HG02642 (cell line): ENCODE measurements at regions not wholly inside any gene's neighbourhood (a gene's known extent, or its start where the extent isn't known, plus 50 kb on each side); places are given as distances from the start of the nearest gene placed in this dataset.
A peak's percentile ranks its signal among the peaks of the same experiment; 100 is the strongest.

Experiments
- ATAC-seq: cut with Tn5 transposase; IDR thresholded peaks from one replicate; pipeline ENCODE4 v1.9.1; 2021; ENCODE audit warnings: mild to moderate bottlenecking; ENCODE audit not compliant: unreplicated experiment, poor library complexity

- ATAC-seq = no peak
These were observed 139.9 kb downstream of the C11orf91 start for GRCh38 chr11:33560729-33561128.

- no peak for ATAC-seq
These were observed 141.1 kb downstream of the C11orf91 start for GRCh38 chr11:33559567-33559966.

- ATAC-seq = no peak
These were observed 142.5 kb downstream of the C11orf91 start for GRCh38 chr11:33558097-33558496.

DNA sequence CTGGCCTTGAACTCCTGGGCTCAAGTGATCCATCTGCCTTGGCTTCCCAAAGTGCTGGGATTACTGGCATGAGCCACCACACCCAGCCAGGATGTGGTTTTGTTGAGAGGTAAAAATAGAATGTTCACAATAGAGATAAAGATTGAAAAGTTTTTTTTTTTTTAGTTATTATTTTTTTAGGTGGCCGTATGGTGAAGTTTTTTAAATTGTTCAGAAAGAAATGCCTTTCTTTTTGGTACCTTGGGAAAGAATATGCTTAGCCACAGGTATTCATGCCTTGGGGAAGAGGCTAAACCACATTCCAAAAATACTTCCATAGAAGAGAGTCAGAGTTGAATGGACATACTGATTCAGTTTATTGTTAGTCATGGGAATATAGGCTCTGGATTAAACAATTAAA lies 143.4 kb downstream of the C11orf91 start:
- no peak for ATAC-seq

- ATAC-seq = no peak
These were observed 146.4 kb downstream of the C11orf91 start for GRCh38 chr11:33554219-33554618.

- ATAC-seq = no peak
These were observed 147.1 kb downstream of the C11orf91 start for GRCh38 chr11:33553486-33553885.

- ATAC-seq = no peak
These were observed 147.9 kb downstream of the C11orf91 start for GRCh38 chr11:33552756-33553155.

GRCh38 chr11:33551051-33551450 lies 149.6 kb downstream of the C11orf91 start:
- ATAC-seq = no peak

DNA sequence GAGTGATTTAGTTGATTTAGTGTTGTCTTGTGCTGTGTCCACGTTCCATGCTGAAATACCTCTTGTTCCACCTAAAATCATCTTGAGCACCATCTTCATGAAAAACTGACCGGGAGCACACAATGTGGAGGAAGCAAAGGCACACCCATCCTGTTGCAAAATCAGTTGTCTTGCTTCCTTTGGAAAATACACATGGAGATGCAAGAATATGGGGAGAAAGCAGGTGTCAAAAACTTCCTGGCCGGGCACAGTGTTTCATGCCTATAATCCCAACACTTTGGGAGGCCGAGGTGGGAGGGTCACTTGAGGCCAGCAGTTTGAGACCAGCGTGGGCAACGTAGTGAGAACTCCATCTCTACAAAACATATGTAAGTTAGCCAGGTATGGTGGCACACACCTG lies 151.1 kb downstream of the C11orf91 start:
- ATAC-seq = no peak

DNA sequence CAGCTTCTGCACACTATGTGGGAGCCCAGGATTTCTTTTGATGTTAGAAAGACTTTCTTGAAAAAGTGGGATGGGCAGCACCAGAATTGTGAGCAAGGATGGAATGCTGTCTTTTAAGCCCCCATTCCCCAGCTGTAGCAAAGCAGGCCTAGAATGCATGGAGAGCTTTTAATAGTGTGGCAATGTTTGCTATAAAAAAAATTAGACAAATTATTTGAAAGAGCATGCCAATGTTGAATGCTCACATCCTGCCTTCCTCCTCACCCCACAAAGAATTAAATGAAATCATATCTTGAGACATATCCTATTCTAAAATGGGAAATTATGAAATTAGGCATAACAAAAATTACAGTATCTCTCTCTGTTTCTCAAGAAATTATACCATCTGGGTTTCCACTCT lies 154.7 kb downstream of the C11orf91 start:
- ATAC-seq = no peak

DNA sequence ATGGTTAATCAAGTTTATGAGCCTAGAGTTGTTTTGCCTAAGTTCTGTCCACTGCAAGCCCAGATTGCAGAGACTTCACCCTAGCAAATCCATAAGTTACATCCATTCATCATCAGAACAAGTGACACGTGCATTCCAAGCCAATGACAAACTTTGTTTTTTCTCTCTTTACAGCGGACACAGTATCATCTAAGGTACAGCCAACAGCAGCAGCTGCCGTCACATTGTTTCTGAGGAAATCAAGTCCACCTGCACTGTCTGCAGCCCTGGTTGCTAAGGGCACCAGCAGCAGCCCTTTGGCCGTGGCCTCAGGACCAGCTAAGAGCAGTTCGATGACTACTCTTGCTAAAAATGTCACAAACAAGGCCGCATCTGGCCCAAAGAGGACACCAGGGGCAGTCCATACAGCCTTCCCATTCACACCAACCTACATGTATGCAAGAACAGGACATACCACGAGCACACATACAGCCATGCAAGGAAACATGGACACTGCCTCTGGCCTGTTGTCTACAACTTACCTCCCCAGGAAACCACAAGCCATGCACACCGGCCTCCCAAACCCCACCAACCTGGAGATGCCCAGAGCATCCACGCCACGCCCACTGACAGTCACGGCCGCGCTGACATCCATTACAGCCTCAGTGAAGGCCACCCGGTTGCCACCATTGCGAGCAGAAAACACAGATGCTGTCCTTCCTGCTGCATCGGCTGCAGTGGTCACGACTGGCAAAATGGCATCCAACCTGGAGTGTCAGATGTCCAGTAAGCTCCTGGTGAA lies 155.8 kb downstream of the C11orf91 start:
- ATAC-seq = no peak

GRCh38 chr11:33543823-33544222 lies 156.8 kb downstream of the C11orf91 start:
- ATAC-seq = no peak

DNA sequence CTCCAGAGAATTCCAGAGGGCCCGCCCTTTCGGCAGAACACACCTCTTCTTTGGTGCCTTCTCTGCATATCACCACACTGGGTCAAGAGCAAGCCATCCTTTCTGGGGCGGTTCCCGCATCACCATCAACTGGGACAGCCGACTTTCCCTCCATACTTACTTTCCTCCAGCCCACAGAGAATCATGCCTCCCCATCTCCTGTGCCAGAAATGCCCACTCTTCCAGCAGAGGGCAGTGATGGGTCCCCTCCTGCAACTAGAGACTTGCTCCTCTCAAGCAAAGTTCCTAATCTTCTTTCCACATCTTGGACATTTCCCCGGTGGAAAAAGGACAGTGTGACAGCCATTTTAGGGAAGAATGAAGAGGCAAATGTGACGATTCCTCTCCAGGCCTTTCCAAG lies 157.7 kb downstream of the C11orf91 start:
- ATAC-seq = peak; percentile 45

DNA sequence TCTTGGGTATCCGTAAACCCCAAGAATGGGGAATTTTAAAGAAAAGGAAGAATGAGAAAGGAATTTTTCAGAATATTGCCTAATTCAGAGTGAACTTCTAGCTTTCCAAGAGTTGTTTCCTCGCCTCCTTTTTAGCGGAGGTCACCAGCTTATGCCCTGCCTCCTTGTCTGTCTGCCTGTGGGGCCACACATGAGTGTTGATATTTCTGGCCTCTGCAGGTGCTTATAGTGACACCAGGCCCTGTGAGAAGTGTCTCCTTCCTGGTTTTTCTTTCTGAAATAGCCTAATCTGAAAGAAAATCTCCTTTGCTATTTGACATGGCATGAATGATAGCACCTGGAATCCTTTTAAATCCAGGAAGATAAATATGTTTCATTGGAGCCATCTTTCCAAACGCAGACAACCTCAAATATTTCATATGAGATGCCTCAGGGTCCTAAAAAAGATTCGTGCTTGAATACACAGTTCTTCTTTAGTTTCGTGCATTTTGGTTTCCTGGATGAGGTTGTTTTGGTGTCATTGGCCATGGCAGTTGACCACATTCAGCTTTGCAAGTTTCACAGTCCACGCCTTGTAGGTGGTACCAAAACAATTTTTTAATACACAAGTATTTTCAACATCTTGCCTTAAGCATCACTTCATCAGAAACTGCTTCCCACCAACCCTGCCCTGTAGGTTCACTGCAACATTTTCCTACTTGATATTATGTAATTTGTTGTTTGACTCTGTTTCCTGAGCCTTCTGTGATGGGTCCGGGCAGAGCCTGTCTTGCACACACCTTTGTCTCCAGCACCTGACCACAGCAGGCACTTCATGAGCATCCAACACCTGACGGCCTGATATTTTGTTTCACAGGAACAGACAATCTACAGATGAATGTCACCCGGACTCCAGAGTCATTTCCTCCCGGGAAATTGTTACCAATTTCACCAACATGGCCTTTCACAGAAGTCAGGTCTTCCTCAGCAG lies 159.4 kb downstream of the C11orf91 start:
- no peak for ATAC-seq

DNA sequence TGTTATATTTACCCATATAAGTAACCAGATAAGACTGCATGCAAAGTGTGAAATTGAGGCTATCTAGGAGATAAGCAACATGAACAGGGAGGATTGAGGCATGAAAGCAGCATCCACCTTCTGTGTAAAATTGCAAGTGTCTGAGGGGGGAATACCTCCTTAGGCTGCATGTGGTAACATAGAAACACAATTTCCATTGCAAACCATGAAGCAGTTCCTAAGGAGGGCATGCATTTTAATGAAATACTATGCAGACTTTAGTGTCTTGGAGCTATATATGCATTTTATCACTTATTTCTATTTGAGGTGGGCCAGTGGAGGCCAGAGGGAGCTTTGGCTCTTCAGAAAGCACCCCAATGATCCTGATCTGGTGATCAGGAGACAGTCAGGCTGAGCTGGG lies 160.2 kb downstream of the C11orf91 start:
- no peak for ATAC-seq

DNA sequence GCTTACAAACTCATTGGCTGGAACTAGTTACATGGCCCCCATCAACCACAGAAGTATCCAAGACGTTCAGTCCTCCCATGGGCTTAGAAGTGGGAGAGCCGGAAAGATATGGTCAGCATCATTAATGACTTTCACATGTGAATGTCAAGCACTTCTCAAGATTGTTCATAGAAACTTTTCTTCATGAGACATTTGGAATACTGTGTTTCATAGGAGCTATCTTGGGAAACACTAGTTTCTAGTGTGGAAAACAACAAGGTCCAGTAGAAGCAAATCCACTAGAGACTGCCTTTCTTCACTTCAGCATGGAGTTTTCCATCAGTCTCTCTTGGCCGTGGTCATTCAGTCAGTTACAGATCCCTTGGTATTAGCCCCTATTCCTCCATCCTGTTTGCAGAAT lies 160.9 kb downstream of the C11orf91 start:
- no peak for ATAC-seq

DNA sequence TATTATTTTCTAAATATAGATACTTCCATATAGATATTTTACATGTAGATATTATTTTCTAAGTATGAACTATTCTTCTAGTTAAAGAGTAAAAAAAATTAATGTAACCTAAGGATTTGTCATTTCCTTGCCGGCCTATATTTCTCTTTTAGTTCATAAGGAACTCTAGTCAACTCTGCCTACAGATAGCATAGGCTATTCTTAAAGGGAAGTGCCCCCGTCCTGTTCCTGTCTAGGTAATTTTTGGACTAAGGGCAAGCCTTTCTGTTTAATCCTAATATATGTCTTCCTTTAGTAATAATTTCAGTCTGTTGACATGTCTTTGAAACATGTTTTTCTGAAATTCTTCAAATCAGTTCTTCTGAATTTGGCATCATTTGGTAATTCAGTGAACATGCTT lies 161.9 kb downstream of the C11orf91 start:
- ATAC-seq = no peak

GRCh38 chr11:33536178-33536577 lies 164.4 kb downstream of the C11orf91 start:
- no peak for ATAC-seq

DNA sequence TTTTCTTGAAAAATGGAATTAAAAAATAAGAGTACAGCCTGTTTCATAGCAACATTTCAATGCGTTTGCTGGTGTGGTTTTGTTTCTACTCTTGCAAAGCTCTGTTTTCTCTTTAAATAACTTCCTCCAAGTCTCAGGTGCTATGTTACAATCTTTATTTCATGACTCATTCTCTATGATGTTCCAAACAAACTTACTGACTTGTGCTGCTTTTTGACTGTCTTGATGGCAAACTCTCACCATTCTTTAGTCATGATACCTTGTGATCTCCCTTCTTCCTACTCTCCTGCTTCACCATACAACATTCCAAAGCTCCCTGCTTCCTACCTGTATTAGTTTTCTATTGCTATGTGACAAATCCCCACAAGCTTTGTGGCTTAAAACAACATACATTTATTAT lies 166.1 kb downstream of the C11orf91 start:
- no peak for ATAC-seq

DNA sequence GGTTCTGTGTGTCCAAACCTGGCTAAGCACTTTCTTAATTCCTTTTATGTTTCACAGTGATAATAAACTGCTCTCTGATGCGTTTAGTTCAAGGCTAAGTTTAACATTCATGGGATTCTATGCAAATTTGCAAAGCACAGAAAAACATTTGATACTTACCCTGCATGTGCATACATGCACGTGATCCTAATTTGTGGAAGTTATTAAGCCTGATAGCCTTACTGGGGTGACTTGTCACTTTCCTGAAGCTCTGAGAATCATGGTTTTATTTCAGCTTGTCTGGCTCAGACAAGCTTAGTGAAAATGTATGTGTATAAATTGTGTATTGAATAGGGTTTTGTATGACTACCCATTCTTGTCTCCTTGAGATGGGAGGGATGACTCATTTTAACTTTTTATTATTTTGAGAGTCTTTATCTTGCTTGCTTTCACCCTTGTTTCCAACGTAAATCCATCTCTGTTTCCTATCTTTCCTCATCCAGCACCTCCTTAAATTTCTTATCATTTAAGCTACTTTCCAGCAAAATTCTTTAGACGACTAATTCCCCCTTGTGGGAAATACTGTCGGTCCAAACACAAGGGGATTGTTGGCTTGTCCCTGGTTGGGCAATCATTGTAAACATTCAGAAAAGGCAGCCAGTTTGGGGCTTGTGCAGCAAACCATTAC lies 167.1 kb downstream of the C11orf91 start:
- no peak for ATAC-seq
